Right cardiac atrium (tissue), 5 donors: ENCODE measurements at regions not wholly inside any gene's neighbourhood (a gene's known extent, or its start where the extent isn't known, plus 50 kb on each side); places are given as distances from the start of the nearest gene placed in this dataset.

Experiments
- ATAC-seq, 2 donors: fragments of 200-7000 bp; cut with Tn5 transposase; one replicate each; pipeline versions ENCODE4 v1.8.0 to v1.9.1; 2020; ENCODE audit warnings: moderate library complexity in 2 of 2, mild to moderate bottlenecking in 1 of 2
- DNase-seq, 3 donors: peaks; one replicate each; pipeline ENCODE4 v3.0.0-alpha.2; 2020
- H3K27ac ChIP-seq: one replicate; pipeline ENCODE4 v1.5.1; 2013; ENCODE audit warnings: mild to moderate bottlenecking, low read length, control low read depth, moderate library complexity
- H3K27me3 ChIP-seq: one replicate; pipeline ENCODE4 v1.6.1; 2013; ENCODE audit not compliant: control insufficient read depth, insufficient read depth
- H3K4me1 ChIP-seq: one replicate; pipeline ENCODE4 v1.6.1; 2013; ENCODE audit warnings: low read length; ENCODE audit not compliant: control insufficient read depth, insufficient read depth
- H3K4me3 ChIP-seq: one replicate; pipeline ENCODE4 v1.5.1; 2013; ENCODE audit warnings: low read length, control low read depth
- H3K9me3 ChIP-seq: one replicate; pipeline ENCODE4 v1.6.1; 2013; ENCODE audit warnings: low read length; ENCODE audit not compliant: control insufficient read depth
- WGBS: extraction: QIAGEN DNeasy Blood & Tissue Kit; methylation state at CpG from one replicate; pipeline ENCODE4 v1.1.7; 2013; 5-methylcytosine and 5-hydroxymethylcytosine counted together
- intact Hi-C, 4 donors: fragments of 100-400 bp; cut with DNase I; formaldehyde crosslinking; loops; one replicate each; pipeline versions ENCODE4 v1.11.0 to v1.14.0; 2022 to 2023
- donor health status: healthy with polysubstance abuse.
- donor health status: DM: no; HTN: yes; CAD: no.
- donor health status: DM: no; HTN: no; CAD: no.
- donor health status: DM: no; HTN: yes; CAD: no; lungs with severe emphysema.
- donor health status: DM: yes; HTN: yes; CAD: no.

GRCh38 chr13:105783261-105783660 is 752.2 kb downstream of the EFNB2 start:
- intact Hi-C loops = no loop called here
- WGBS = 26% methylated on average over 1 of the region's 1 CpG
- Histone ChIP-seq H3K27ac (no peak overlapping the region), H3K27me3 (no peaks in the 10 kb centered on the region), H3K9me3 (no peaks in the 10 kb centered on the region), H3K4me1 (no peaks in the 10 kb centered on the region), H3K4me3 (no peak overlapping the region)
- DNase-seq = no peak
- ATAC-seq = no peak

DNA sequence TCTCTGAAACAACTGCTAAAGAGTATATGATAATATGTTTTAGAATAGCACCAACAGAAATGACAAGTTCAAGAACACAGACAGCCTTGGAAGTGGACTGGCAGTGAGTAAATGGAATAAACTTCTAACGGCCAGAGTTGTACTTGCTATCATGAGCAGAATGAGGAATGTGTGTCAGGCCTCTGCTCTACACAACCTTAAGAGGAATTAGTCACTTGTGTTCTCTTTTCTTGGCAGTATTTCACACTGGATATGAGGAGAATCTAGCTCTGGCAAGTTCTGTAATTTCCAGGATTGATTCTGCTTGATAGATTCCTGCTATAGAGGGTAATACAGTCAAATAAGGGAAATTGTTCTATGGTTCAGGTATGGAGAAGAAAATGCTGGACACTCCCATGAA is 757.3 kb downstream of the EFNB2 start:
- intact Hi-C loops = no loop called here
- no peak for DNase-seq
- no peak for ATAC-seq
- Histone ChIP-seq H3K27ac (no peak overlapping the region), H3K4me1 (no peaks in the 10 kb centered on the region), H3K4me3 (no peak overlapping the region), H3K27me3 (no peaks in the 10 kb centered on the region), H3K9me3 (no peaks in the 10 kb centered on the region)
- 39% methylated on average over 1 of the region's 1 CpG for WGBS

GRCh38 chr13:105774739-105775460 is 760.6 kb downstream of the EFNB2 start:
- no peaks in the 10 kb centered on the region for H3K9me3 ChIP-seq
- intact Hi-C loops = no loop called here
- H3K4me1 ChIP-seq = no peaks in the 10 kb centered on the region
- no peak overlapping the region for H3K4me3 ChIP-seq
- no peaks in the 10 kb centered on the region for H3K27me3 ChIP-seq
- H3K27ac ChIP-seq = no peak overlapping the region
- WGBS = 69% methylated on average over 7 of the region's 7 CpGs
- ATAC-seq = no peak
- DNase-seq = no peak

DNA sequence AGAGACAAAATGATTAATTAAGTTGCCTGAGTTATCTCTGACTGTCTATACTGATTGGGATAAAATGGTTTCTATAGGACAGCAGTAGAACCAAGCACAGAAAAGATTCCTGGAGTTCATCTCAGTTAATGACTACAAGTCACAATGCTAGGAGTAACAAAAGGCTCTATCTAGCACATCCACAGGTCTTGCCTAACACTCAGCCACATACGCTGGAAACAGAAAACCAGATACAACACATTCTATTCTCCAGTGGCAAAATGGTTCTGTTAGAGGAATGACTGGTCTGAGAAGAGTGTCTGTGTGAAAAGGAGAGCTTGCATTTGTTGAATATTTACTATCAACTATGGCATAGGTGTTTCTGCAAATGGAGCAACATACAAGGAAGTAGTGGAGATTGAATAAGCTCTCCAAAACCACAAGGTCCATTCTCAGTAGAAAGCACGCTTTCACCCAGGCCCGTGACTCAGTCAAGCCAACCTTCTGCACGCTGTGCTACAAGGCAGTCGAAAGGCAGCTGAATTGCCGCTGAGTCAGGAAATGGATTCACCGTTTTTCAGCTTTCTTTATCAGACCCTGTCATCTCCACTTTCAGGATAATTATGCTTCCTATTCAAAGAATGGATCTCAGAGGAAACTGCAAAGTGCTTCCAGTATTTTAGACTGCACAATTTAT is 761.5 kb downstream of the EFNB2 start:
- intact Hi-C loops = no loop called here
- 58% methylated on average over 7 of the region's 7 CpGs for WGBS
- no peak for ATAC-seq
- H3K27me3 ChIP-seq = no peaks in the 10 kb centered on the region
- H3K27ac ChIP-seq = no peak overlapping the region
- no peaks in the 10 kb centered on the region for H3K4me1 ChIP-seq
- no peak overlapping the region for H3K4me3 ChIP-seq
- DNase-seq = no peak
- H3K9me3 ChIP-seq = no peaks in the 10 kb centered on the region

DNA sequence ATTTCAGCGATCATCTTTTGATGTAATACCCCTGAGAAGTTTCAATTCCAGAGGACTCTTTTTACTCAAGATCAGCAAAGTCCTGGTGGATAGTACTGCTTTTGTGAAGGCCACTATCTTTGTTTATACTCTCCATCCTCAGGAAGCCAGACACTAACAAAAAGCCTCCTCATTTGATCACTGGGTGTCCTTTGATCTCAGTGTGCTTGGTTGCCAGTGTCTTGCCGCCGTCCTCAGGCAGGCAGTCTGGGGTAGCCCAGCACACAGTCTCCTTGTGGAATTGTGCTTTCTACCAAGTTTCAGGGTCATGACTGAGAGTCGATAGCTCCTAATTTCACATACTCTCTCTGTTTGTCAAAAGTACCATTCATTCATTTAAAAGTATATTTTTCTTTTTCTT is 762.2 kb downstream of the EFNB2 start:
- H3K9me3 ChIP-seq = no peaks in the 10 kb centered on the region
- no peak overlapping the region for H3K4me3 ChIP-seq
- DNase-seq (no peak), ATAC-seq (no peak)
- no peak overlapping the region for H3K27ac ChIP-seq
- intact Hi-C loops = no loop called here
- no peaks in the 10 kb centered on the region for H3K27me3 ChIP-seq
- no peaks in the 10 kb centered on the region for H3K4me1 ChIP-seq
- 72% methylated on average over 4 of the region's 4 CpGs for WGBS

DNA sequence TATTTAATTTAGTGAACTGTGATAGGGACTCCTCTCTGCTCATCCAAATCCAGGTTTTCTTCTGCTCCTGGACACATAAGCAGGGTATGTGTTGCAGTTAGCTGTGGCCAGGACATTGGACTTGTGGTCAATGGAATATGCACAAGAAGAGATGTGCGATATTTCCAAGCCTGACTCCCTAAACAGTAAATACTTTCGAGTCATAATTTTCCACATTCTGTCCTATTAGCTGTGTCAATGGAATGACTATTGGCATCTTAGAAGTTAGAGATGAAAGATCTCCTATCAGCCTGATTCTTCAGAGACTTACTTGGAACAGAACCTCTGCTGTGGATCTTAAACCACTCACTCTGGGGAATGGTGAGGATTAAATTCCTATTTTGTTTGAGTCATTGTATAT is 771.0 kb downstream of the EFNB2 start:
- DNase-seq (no peak), ATAC-seq (no peak)
- no peaks in the 10 kb centered on the region for H3K4me1 ChIP-seq
- intact Hi-C loops = no loop called here
- no peak overlapping the region for H3K27ac ChIP-seq
- H3K27me3 ChIP-seq = no peaks in the 10 kb centered on the region
- no peaks in the 10 kb centered on the region for H3K9me3 ChIP-seq
- WGBS = 92% methylated on average over 2 of the region's 2 CpGs
- H3K4me3 ChIP-seq = no peak overlapping the region

DNA sequence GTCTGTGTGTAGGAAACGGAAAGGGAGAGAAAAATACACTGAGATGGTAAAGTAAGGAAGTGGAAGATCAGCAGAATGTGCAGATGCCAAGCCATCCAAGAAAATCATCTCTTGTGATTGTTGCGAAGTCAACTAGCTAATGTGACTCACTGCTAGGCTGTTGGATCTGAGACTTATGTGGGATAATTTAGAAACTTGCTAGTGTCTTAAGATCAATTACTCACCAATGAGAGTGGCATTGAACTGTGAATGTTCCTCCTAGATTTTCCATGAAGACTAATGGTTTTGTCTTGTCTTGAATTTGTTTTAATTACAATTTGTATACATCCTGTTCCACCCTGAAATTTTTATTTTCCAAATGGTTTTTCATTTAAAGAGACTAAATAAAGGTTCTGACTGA is 771.6 kb downstream of the EFNB2 start:
- WGBS = 85% methylated on average over 2 of the region's 2 CpGs
- intact Hi-C loops = no loop called here
- ATAC-seq (no peak), DNase-seq (no peak)
- Histone ChIP-seq H3K4me1 (no peaks in the 10 kb centered on the region), H3K9me3 (no peaks in the 10 kb centered on the region), H3K27ac (no peak overlapping the region), H3K27me3 (no peaks in the 10 kb centered on the region), H3K4me3 (no peak overlapping the region)

DNA sequence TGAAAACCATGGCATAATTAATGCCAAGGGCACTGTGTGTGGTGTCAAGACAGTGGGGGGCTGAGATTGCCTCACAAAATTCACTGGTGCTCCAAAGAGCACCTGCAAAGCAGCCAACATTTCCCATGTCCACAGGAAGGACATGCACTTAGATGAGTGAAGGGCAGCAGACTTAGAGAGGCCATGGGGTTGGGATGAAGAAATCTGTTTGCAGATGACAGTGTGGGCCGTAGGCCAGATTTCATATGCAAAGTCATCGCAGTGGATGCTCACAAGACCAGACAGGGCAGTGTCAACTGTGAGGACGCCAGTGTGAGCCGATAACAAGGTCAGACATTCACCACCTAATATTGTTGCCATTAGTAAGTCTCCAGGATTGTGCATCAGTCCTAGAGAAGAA is 773.4 kb downstream of the EFNB2 start:
- H3K4me1 ChIP-seq = no peaks in the 10 kb centered on the region
- H3K27me3 ChIP-seq = no peaks in the 10 kb centered on the region
- intact Hi-C loops = no loop called here
- no peaks in the 10 kb centered on the region for H3K9me3 ChIP-seq
- no peak overlapping the region for H3K27ac ChIP-seq
- 91% methylated on average over 4 of the region's 4 CpGs for WGBS
- H3K4me3 ChIP-seq = no peak overlapping the region
- DNase-seq = no peak
- ATAC-seq = no peak

DNA sequence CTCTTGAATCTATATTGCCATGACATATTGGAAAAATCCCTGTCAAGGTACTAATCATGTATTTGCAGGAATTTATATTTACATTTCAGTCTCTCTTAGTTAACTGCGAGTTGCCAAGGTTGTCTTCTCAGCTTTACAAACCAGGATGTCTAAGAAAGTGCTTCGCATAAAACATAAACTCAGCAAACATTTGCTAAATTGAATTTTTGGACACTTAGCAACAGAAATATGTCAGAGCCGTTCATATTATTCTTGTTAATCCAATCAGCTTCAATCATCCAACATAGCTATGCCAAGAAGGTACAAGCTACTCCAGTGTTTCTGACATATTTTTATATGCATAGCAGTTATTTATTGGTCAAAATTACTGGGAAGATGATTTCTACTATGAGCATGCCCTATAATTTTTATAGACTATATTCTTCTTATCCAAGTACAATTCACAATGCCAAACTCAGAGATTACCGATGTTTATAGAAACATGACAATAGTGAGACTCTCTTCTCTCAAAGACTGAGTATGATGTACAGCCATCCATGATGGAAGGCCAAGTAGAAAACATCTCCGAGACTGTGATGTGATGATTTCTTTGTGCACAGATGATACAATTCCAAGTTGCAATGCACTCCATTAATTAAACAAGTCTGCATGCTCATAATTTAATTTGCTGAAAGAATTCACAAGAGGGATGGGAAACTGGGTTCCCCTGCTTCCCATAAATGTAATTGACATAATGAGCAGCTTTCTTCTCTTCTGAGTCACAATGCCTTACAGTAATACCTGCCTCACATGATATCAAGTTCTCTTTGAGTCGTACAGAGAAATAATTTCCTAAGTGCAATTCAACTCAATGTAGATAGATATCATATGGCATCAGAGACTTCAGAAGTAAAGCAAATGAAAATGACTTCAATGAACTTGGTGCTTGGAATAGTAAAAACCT is 776.3 kb downstream of the EFNB2 start:
- no peak for ATAC-seq
- H3K4me1 ChIP-seq = no peaks in the 10 kb centered on the region
- intact Hi-C loops = no loop called here
- H3K4me3 ChIP-seq = no peak overlapping the region
- 87% methylated on average over 6 of the region's 6 CpGs for WGBS
- no peak for DNase-seq
- no peaks in the 10 kb centered on the region for H3K27me3 ChIP-seq
- no peak overlapping the region for H3K27ac ChIP-seq
- H3K9me3 ChIP-seq = no peaks in the 10 kb centered on the region

DNA sequence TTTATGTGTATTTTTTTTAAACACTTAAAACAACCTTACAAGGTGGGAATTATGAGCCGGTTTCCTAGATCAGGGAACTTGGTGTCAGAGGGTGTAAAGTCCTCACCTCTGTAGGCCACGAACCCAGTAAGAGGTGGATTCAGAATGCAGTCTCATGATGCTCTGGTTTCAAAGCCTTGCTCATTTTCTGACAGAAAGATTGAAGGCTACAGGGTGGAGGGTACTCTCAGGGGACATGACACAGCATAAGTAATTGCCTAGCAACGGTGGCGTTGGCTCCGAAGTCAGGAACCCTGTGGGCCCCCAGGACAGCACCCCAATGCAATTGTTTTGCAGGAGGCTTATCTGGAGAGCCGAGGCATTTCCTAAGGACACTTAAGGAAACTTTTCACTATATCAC is 794.7 kb downstream of the EFNB2 start:
- DNase-seq (no peak), ATAC-seq (no peak)
- no peaks in the 10 kb centered on the region for H3K27me3 ChIP-seq
- no peak overlapping the region for H3K27ac ChIP-seq
- no peak overlapping the region for H3K4me3 ChIP-seq
- WGBS = 47% methylated on average over 6 of the region's 6 CpGs
- intact Hi-C loops = no loop called here
- H3K4me1 ChIP-seq = no peaks in the 10 kb centered on the region
- no peaks in the 10 kb centered on the region for H3K9me3 ChIP-seq

DNA sequence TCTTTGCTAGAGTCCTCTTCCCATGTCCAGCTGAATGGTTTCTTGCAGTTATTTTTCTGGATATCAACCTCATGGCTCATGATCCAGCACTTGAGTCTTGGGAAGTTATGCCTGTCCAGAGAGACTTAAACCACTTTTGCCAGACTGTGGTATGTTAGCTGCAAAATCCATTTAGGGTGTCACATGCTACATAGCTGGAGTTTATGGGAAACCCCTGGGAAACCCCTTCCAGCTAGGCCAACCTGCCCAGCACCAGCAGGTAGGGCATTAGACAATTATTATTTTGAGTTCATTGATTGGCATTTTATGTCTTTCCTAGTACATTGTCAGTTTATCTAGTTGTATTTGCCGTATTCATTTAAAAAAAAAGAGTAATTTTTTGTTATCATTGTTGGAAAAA is 797.8 kb downstream of the EFNB2 start:
- no peaks in the 10 kb centered on the region for H3K27me3 ChIP-seq
- ATAC-seq = no peak
- no peak overlapping the region for H3K4me3 ChIP-seq
- 90% methylated on average over 1 of the region's 1 CpG for WGBS
- no peaks in the 10 kb centered on the region for H3K4me1 ChIP-seq
- no peak overlapping the region for H3K27ac ChIP-seq
- H3K9me3 ChIP-seq = no peaks in the 10 kb centered on the region
- intact Hi-C loops = no loop called here
- DNase-seq = no peak
